Panc1 (cell line): ENCODE measurements at regions not wholly inside any gene's neighbourhood (a gene's known extent, or its start where the extent isn't known, plus 50 kb on each side); places are given as distances from the start of the nearest gene placed in this dataset.

Source experiments
- CTCF ChIP-seq: fragments of 450-650 bp; IDR thresholded peaks from 2 replicates; pipeline ENCODE4 v1.5.1; 2017; ENCODE audit warnings: mild to moderate bottlenecking
- POLR2AphosphoS5 ChIP-seq: IDR thresholded peaks from 2 replicates; pipeline ENCODE4 v1.6.1; 2012; ENCODE audit warnings: mild to moderate bottlenecking, low read depth, low read length, moderate library complexity
- SIN3A ChIP-seq: IDR thresholded peaks from 2 replicates; pipeline ENCODE4 v1.6.1; 2012; ENCODE audit warnings: low read depth, mild to moderate bottlenecking, low read length, moderate library complexity, borderline replicate concordance; ENCODE audit not compliant: insufficient read depth
- TCF7L2 ChIP-seq: IDR thresholded peaks from 2 replicates; pipeline ENCODE4 v1.6.1; 2011; ENCODE audit warnings: mild to moderate bottlenecking, low read depth, low read length, inconsistent platforms

- TF ChIP-seq CTCF (no peak), SIN3A (no peak), POLR2AphosphoS5 (no peak), TCF7L2 (no peak)
These were observed 450.0 kb downstream of the PMP22 start for GRCh38 chr17:14815079-14815478.
